IPS DF 6.9 (cell line): ENCODE measurements at regions not wholly inside any gene's neighbourhood (a gene's known extent, or its start where the extent isn't known, plus 50 kb on each side); places are given as distances from the start of the nearest gene placed in this dataset.

ENCODE experiments used
- DNase-seq: peaks from one replicate; pipeline ENCODE4 v3.0.0-alpha.2; 2013; ENCODE audit warnings: low read depth, low spot score
- H3K27ac ChIP-seq: one replicate; pipeline ENCODE4 v1.5.1; 2013; ENCODE audit warnings: low read length, control low read depth
- H3K27me3 ChIP-seq: 2 replicates; pipeline ENCODE4 v1.6.1; 2013; ENCODE audit warnings: mild to moderate bottlenecking, low read length; ENCODE audit not compliant: control insufficient read depth, insufficient read depth
- H3K36me3 ChIP-seq: 2 replicates; pipeline ENCODE4 v1.6.1; 2013; ENCODE audit warnings: low read length; ENCODE audit not compliant: control insufficient read depth, insufficient read depth
- H3K4me1 ChIP-seq: 2 replicates; pipeline ENCODE4 v1.6.1; 2013; ENCODE audit warnings: low read length; ENCODE audit not compliant: control insufficient read depth, insufficient read depth
- H3K4me3 ChIP-seq: 2 replicates; pipeline ENCODE4 v1.5.1; 2013; ENCODE audit warnings: mild to moderate bottlenecking, low read length
- H3K9me3 ChIP-seq: 2 replicates; pipeline ENCODE4 v1.6.1; 2013; ENCODE audit warnings: low read length, inconsistent platforms; ENCODE audit not compliant: control insufficient read depth, insufficient read depth
- WGBS: extraction: QIAGEN DNeasy Blood & Tissue Kit; methylation state at CpG from one replicate; pipeline ENCODE4 v1.1.7; 2013; ENCODE audit warnings: mixed read lengths, missing lambda C conversion rate; ENCODE audit not compliant: insufficient read length, insufficient coverage; 5-methylcytosine and 5-hydroxymethylcytosine counted together

- H3K4me3 ChIP-seq, result no peak overlapping the region
- H3K27me3 ChIP-seq, result no peaks in the 10 kb centered on the region
- no peaks in the 10 kb centered on the region for H3K9me3 ChIP-seq
- no peak for DNase-seq
- H3K27ac ChIP-seq, result no peak overlapping the region
- no peaks in the 10 kb centered on the region for H3K4me1 ChIP-seq
- no CpG with 5 or more reads among the region's 2 CpGs for WGBS
- H3K36me3 ChIP-seq, result no peaks in the 10 kb centered on the region
Measured at GRCh38 chr3:117226932-117227331, 517.4 kb downstream of the TUSC7 start.

DNA sequence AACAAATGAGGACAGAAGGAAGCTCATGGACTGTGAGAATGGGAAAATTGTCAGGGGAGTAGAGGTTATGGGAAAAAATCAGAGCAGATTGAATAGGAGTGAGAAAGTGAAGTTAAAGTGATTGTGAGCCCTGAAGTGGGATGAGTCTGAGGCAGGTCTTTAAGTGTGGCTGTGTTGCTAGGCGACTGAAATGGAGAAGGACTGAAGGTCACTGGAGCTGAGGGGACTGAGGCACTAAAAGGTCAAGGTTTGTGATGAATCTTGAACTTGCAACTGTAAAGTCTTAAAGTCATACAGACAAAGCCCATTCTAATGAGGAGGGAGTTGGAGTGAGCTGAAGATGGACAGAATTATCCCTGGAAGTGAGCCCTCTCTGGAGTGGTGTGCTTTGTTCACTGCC lies 518.9 kb downstream of the TUSC7 start:
- Histone ChIP-seq H3K9me3 (no peaks in the 10 kb centered on the region), H3K27me3 (no peaks in the 10 kb centered on the region), H3K4me1 (no peaks in the 10 kb centered on the region), H3K36me3 (no peaks in the 10 kb centered on the region), H3K27ac (no peak overlapping the region), H3K4me3 (no peak overlapping the region)
- no CpG with 5 or more reads among the region's 1 CpG for WGBS
- DNase-seq, result no peak

DNA sequence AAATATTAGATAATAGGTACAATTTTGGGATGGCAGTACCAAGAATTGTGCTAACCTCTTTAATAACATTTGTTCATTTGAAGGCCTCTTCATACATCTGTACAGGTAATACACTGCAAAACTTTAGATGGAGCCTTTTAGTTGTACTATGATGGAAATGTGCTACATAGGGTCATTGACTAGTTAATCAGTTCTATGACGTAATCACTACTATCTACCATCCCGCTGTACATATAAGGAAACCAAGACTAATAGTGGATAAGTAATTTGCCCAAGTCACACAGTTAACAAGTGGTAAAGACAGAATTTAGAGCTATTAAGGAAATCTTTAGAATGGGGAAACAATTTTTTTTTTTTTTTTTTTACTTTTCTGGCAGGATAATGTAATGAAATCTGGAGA lies 521.3 kb downstream of the TUSC7 start:
- H3K9me3 ChIP-seq, result no peaks in the 10 kb centered on the region
- no peaks in the 10 kb centered on the region for H3K36me3 ChIP-seq
- no CpG with 5 or more reads among the region's 2 CpGs for WGBS
- no peaks in the 10 kb centered on the region for H3K27me3 ChIP-seq
- DNase-seq, result no peak
- no peaks in the 10 kb centered on the region for H3K4me1 ChIP-seq
- no peak overlapping the region for H3K27ac ChIP-seq
- no peak overlapping the region for H3K4me3 ChIP-seq

GRCh38 chr3:117234331-117234730 lies 524.8 kb downstream of the TUSC7 start:
- no CpG with 5 or more reads among the region's 1 CpG for WGBS
- Histone ChIP-seq H3K9me3 (no peaks in the 10 kb centered on the region), H3K27me3 (no peaks in the 10 kb centered on the region), H3K27ac (no peak overlapping the region), H3K4me3 (no peak overlapping the region), H3K4me1 (no peaks in the 10 kb centered on the region), H3K36me3 (no peaks in the 10 kb centered on the region)
- DNase-seq, result no peak

- no peaks in the 10 kb centered on the region for H3K4me1 ChIP-seq
- H3K36me3 ChIP-seq, result no peaks in the 10 kb centered on the region
- no peaks in the 10 kb centered on the region for H3K9me3 ChIP-seq
- H3K27ac ChIP-seq, result no peak overlapping the region
- no CpG with 5 or more reads among the region's 1 CpG for WGBS
- H3K27me3 ChIP-seq, result no peaks in the 10 kb centered on the region
- no peak overlapping the region for H3K4me3 ChIP-seq
- DNase-seq, result no peak
Measured at GRCh38 chr3:117235304-117235703, 525.7 kb downstream of the TUSC7 start.

DNA sequence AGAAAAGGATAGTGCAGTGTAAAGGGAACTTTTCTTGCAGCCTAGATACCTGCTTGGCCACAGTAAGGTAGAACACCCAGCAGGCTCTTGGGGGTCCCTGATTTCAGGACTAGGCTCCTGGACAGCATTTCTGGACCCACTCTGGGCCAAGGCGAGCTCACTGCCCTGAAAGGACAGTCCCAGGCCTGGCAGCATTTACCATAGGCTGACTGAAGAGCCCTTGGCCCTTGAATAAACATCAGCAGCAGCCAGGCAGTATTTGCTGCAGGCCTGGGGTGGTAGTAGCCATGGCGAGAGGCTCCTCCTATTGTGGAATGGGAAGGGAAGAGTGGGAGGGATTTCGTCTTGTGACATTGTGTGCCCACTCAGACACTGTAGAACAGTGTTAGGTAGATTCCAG lies 529.2 kb downstream of the TUSC7 start:
- Histone ChIP-seq H3K4me1 (no peaks in the 10 kb centered on the region), H3K36me3 (no peaks in the 10 kb centered on the region), H3K4me3 (no peak overlapping the region), H3K27me3 (no peaks in the 10 kb centered on the region), H3K9me3 (no peaks in the 10 kb centered on the region), H3K27ac (no peak overlapping the region)
- WGBS, result no CpG with 5 or more reads among the region's 3 CpGs
- DNase-seq, result no peak

DNA sequence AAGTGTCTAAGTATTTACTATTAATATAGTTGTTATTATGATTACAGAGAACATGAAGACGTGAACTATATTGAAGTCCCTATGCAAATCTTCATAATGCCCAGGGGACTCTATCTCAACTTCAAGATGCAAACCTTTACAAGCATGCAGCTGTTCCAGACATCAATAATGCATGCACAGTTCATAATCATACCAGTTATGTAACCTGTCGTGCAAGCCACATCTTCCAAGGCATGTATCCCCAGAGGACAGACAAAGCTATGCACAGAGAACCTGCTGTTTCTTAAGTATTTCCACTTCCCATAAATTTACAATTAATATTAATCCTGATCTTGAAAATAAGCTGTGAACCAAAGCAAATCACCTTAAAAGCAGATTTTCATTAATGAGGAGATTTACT lies 534.1 kb downstream of the TUSC7 start:
- WGBS, result no CpG with 5 or more reads among the region's 2 CpGs
- DNase-seq, result no peak
- no peaks in the 10 kb centered on the region for H3K27me3 ChIP-seq
- no peak overlapping the region for H3K4me3 ChIP-seq
- H3K4me1 ChIP-seq, result 0 out of 2 replicates have a peak, but pooled peaks cover 2% of the 10 kb centered on the region
- no peak overlapping the region for H3K27ac ChIP-seq
- no peaks in the 10 kb centered on the region for H3K9me3 ChIP-seq
- no peaks in the 10 kb centered on the region for H3K36me3 ChIP-seq

GRCh38 chr3:117246771-117247555 lies 537.4 kb downstream of the TUSC7 start:
- Histone ChIP-seq H3K36me3 (no peaks in the 10 kb centered on the region), H3K4me1 (0 out of 2 replicates have a peak, but pooled peaks cover 2% of the 10 kb centered on the region), H3K9me3 (no peaks in the 10 kb centered on the region), H3K27ac (no peak overlapping the region), H3K4me3 (no peak overlapping the region), H3K27me3 (no peaks in the 10 kb centered on the region)
- no CpG with 5 or more reads among the region's 2 CpGs for WGBS
- no peak for DNase-seq

- H3K9me3 ChIP-seq, result no peaks in the 10 kb centered on the region
- no peaks in the 10 kb centered on the region for H3K36me3 ChIP-seq
- WGBS, result no CpG with 5 or more reads among the region's 1 CpG
- no peak overlapping the region for H3K4me3 ChIP-seq
- H3K4me1 ChIP-seq, result 0 out of 2 replicates have a peak, but pooled peaks cover 2% of the 10 kb centered on the region
- no peak overlapping the region for H3K27ac ChIP-seq
- no peak for DNase-seq
- H3K27me3 ChIP-seq, result no peaks in the 10 kb centered on the region
Measured at GRCh38 chr3:117248153-117248552, 538.6 kb downstream of the TUSC7 start.

DNA sequence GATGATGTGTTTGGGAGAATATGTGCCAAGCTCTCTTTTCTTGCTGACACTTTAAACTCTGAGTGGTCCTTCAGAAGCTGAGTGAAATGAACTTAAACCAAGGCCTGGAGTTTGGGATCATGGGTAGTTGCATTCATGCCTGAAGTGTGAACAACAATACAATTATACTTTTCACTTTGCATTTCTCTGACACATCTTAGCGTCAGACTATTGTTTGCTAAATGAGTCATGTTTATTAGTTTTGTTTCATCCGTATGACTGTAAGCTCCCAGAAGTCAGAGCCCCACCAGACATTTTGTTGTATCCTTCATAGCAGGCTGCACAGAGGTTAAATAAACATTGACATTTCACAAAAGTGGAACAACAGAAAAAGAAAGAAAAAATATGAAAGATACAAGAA lies 542.6 kb downstream of the TUSC7 start:
- no CpG with 5 or more reads among the region's 2 CpGs for WGBS
- H3K4me3 ChIP-seq, result no peak overlapping the region
- H3K27ac ChIP-seq, result no peak overlapping the region
- DNase-seq, result no peak
- H3K36me3 ChIP-seq, result no peaks in the 10 kb centered on the region
- H3K4me1 ChIP-seq, result 0 out of 2 replicates have a peak, but pooled peaks cover 2% of the 10 kb centered on the region
- H3K27me3 ChIP-seq, result no peaks in the 10 kb centered on the region
- no peaks in the 10 kb centered on the region for H3K9me3 ChIP-seq

- Histone ChIP-seq H3K4me1 (0 out of 2 replicates have a peak, but pooled peaks cover 2% of the 10 kb centered on the region), H3K9me3 (no peaks in the 10 kb centered on the region), H3K27ac (no peak overlapping the region), H3K36me3 (no peaks in the 10 kb centered on the region), H3K4me3 (no peak overlapping the region), H3K27me3 (no peaks in the 10 kb centered on the region)
- no peak for DNase-seq
Measured at GRCh38 chr3:117252651-117253050, 543.1 kb downstream of the TUSC7 start.
